Endodermal cell (in vitro differentiated cells): ENCODE measurements at regions not wholly inside any gene's neighbourhood (a gene's known extent, or its start where the extent isn't known, plus 50 kb on each side); places are given as distances from the start of the nearest gene placed in this dataset.

Experiments used
- DNase-seq: peaks from one replicate; pipeline ENCODE4 v3.0.0-alpha.2; 2017
- H3K27ac ChIP-seq: 2 replicates; pipeline ENCODE4 v1.5.1; 2013; ENCODE audit warnings: mild to moderate bottlenecking, low read depth, low read length, moderate library complexity
- H3K27me3 ChIP-seq: 2 replicates; pipeline ENCODE4 v1.6.1; 2013; ENCODE audit warnings: mild to moderate bottlenecking, low read length, moderate library complexity; ENCODE audit not compliant: insufficient read depth, control insufficient read depth, poor library complexity, severe bottlenecking
- H3K36me3 ChIP-seq: 2 replicates; pipeline ENCODE4 v1.7.0; 2013; ENCODE audit warnings: mild to moderate bottlenecking, low read length, moderate library complexity; ENCODE audit not compliant: control insufficient read depth, insufficient read depth
- H3K4me1 ChIP-seq: one replicate; pipeline ENCODE4 v1.7.0; 2013; ENCODE audit warnings: low read length; ENCODE audit not compliant: control insufficient read depth, insufficient read depth
- H3K4me3 ChIP-seq: 2 replicates; pipeline ENCODE4 v1.5.1; 2013; ENCODE audit warnings: mild to moderate bottlenecking, low read length, moderate library complexity
- H3K9ac ChIP-seq: 2 replicates; pipeline ENCODE4 v1.6.1; 2013; ENCODE audit warnings: mild to moderate bottlenecking, low read length, moderate library complexity; ENCODE audit not compliant: poor library complexity, severe bottlenecking; ENCODE audit errors: extremely low read depth
- H3K9me3 ChIP-seq: 2 replicates; pipeline ENCODE4 v1.6.1; 2013; ENCODE audit warnings: mild to moderate bottlenecking, low read length, moderate library complexity; ENCODE audit not compliant: control insufficient read depth
- H3K27ac Mint-ChIP-seq: 2 replicates; pipeline ENCODE4 v1.8.0; 2020; ENCODE audit warnings: mixed read lengths
- H3K27me3 Mint-ChIP-seq: 2 replicates; pipeline ENCODE4 v1.8.0; 2021; ENCODE audit warnings: mild to moderate bottlenecking, mixed read lengths; ENCODE audit not compliant: insufficient read depth
- H3K36me3 Mint-ChIP-seq: 2 replicates; pipeline ENCODE4 v1.8.0; 2020; ENCODE audit warnings: low read depth, mixed read lengths
- H3K4me1 Mint-ChIP-seq: 2 replicates; pipeline ENCODE4 v1.8.0; 2020; ENCODE audit warnings: mixed read lengths
- H3K4me3 Mint-ChIP-seq: 2 replicates; pipeline ENCODE4 v1.8.0; 2020; ENCODE audit warnings: mild to moderate bottlenecking, moderate library complexity, mixed read lengths
- H3K9me3 Mint-ChIP-seq: 2 replicates; pipeline ENCODE4 v1.8.0; 2020; ENCODE audit warnings: mild to moderate bottlenecking, mixed read lengths
- WGBS, 2 experiments: methylation state at CpG; one replicate each; pipeline versions ENCODE4 v1.1.5 to v1.1.7; 2013; ENCODE audit warnings: missing lambda C conversion rate in 2 of 2, mixed read lengths in 1 of 2; ENCODE audit not compliant: insufficient coverage in 1 of 2, insufficient read length in 1 of 2; 5-methylcytosine and 5-hydroxymethylcytosine counted together
- TF ChIP-seq, protein P1 (sequence below): fragments of 200-600 bp; sonication (generic); conservative IDR thresholded peaks from 2 replicates; pipeline ENCODE4 v1.5.0; 2021; ENCODE audit warnings: antibody characterized with exemption, mild to moderate bottlenecking

DNA sequence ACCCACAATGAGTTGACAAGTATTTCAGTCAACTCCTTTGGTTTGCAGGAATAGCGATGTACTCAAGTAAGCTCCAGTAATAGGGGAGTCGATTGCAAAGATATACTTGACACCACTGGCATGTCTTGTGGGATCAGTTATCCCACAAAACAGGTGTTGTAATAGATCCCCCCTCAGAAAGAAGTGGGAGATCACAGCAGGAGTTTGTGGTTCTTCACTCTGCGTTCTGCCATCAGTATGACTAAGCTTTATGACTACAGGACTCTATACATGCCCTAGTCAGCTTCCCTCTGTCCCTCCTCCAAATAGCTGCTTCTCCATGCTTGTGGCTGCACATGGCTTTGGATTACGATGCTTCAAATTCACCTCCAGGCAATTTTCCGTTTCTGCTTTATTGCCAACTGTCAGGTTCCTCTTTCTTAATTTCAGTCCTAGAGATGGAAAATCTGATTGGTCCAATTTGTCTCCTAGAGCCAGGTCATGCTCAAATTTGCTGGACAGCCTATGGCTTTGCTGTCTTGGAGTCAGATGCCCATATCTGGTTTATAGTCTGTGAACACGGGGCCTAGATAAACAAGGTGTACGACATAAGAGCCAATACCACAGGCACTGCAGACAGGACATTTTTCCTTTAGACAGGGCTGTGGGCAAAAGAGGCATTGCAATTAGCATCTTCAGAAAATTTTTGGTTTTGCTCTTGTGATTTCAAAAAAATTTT is 221.7 kb downstream of the PAX3 start:
- Histone ChIP-seq H3K4me1 (peaks cover 9% of the 10 kb centered on the region), H3K27me3 (no peaks in the 10 kb centered on the region), H3K27ac (no peak overlapping the region), H3K4me3 (no peak overlapping the region), H3K36me3 (no peaks in the 10 kb centered on the region), H3K9ac (no peak overlapping the region), H3K9me3 (no peaks in the 10 kb centered on the region)
- no peaks in the 10 kb centered on the region for H3K9me3 Mint-ChIP-seq
- no peak overlapping the region for H3K27ac Mint-ChIP-seq
- no peaks in the 10 kb centered on the region for H3K36me3 Mint-ChIP-seq
- DNase-seq = no peak
- TF ChIP-seq, protein P1, sequence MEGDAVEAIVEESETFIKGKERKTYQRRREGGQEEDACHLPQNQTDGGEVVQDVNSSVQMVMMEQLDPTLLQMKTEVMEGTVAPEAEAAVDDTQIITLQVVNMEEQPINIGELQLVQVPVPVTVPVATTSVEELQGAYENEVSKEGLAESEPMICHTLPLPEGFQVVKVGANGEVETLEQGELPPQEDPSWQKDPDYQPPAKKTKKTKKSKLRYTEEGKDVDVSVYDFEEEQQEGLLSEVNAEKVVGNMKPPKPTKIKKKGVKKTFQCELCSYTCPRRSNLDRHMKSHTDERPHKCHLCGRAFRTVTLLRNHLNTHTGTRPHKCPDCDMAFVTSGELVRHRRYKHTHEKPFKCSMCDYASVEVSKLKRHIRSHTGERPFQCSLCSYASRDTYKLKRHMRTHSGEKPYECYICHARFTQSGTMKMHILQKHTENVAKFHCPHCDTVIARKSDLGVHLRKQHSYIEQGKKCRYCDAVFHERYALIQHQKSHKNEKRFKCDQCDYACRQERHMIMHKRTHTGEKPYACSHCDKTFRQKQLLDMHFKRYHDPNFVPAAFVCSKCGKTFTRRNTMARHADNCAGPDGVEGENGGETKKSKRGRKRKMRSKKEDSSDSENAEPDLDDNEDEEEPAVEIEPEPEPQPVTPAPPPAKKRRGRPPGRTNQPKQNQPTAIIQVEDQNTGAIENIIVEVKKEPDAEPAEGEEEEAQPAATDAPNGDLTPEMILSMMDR = no peak
- H3K4me3 Mint-ChIP-seq = no peak overlapping the region
- peaks cover 23% of the 10 kb centered on the region for H3K27me3 Mint-ChIP-seq
- H3K4me1 Mint-ChIP-seq = peaks cover 26% of the 10 kb centered on the region
- WGBS, 2 experiments = 95% methylated on average over 7 of the region's 7 CpGs

DNA sequence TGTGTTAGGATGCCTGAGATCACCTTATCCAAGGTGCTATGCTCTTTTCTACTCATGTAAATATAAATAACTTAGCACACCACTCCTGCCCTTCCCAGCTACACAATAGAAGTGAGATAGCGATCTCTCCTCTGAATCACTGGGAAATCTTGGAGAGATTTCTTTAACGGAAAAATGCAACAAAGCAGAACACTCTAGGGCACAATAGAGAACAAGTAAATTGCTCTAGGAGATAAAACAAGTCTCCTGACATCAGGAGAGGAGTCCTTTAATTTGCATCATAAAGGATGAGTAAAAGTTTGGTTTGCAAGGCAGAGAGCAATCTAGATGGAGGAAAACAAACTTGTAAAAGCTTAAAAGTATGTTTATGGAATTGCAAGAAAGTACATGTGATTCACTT is 224.1 kb downstream of the PAX3 start:
- H3K27me3 ChIP-seq = no peaks in the 10 kb centered on the region
- no peak for DNase-seq
- Mint-ChIP-seq H3K36me3 (no peaks in the 10 kb centered on the region), H3K27ac (no peak overlapping the region), H3K9me3 (no peaks in the 10 kb centered on the region), H3K4me3 (no peak overlapping the region), H3K27me3 (peaks cover 30% of the 10 kb centered on the region), H3K4me1 (peaks cover 12% of the 10 kb centered on the region)
- no peaks in the 10 kb centered on the region for H3K36me3 ChIP-seq
- no peak overlapping the region for H3K9ac ChIP-seq
- no peaks in the 10 kb centered on the region for H3K9me3 ChIP-seq
- no peak overlapping the region for H3K27ac ChIP-seq
- TF ChIP-seq, protein P1 = no peak
- WGBS, 2 experiments = 7 to 20% methylated on average over 1 to 2 of the region's 2 CpGs
- H3K4me3 ChIP-seq = peak overlapping the region; percentile 16
- peaks cover 6% of the 10 kb centered on the region for H3K4me1 ChIP-seq

DNA sequence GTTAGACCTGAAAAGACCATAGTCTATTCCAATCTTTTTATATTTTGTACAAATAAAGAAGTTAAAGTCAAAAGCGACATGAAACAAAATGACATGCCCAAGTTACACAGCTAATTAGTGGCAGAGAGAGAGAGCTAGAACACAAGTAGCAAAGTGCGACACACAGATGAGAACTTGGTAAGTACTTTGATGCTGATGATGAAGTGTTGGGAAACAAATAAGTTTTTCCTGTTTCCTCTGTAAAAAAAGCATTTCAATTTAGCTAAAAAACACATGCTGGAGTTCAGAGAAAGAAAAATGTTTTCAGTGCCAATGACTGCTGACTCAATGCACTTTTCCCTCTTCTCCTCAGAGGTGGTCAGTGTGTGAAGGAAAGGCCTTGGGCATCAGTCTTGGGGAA is 226.9 kb downstream of the PAX3 start:
- Histone ChIP-seq H3K4me3 (no peak overlapping the region), H3K27me3 (peaks cover 20% of the 10 kb centered on the region), H3K27ac (no peak overlapping the region), H3K9me3 (peaks cover 6% of the 10 kb centered on the region), H3K36me3 (no peaks in the 10 kb centered on the region), H3K4me1 (peaks cover 6% of the 10 kb centered on the region), H3K9ac (no peak overlapping the region)
- no peak overlapping the region for H3K4me3 Mint-ChIP-seq
- peaks cover 6% of the 10 kb centered on the region for H3K9me3 Mint-ChIP-seq
- peaks cover 38% of the 10 kb centered on the region for H3K27me3 Mint-ChIP-seq
- no peak overlapping the region for H3K27ac Mint-ChIP-seq
- TF ChIP-seq, protein P1 = no peak
- H3K4me1 Mint-ChIP-seq = peaks cover 12% of the 10 kb centered on the region
- WGBS, 2 experiments = 85 to 92% methylated on average over 2 of the region's 2 CpGs
- no peaks in the 10 kb centered on the region for H3K36me3 Mint-ChIP-seq
- DNase-seq = no peak
